Transverse colon (tissue), 4 donors: ENCODE measurements at regions not wholly inside any gene's neighbourhood (a gene's known extent, or its start where the extent isn't known, plus 50 kb on each side); places are given as distances from the start of the nearest gene placed in this dataset.

Experiments used
- DNase-seq: peaks from one replicate; pipeline ENCODE4 v3.0.0-alpha.2; 2019
- H3K27ac ChIP-seq, 4 donors: fragments of 200-600 bp; sonication (generic); 2 replicates each; pipeline ENCODE4 v1.5.1; 2016 to 2018; ENCODE audit warnings: inconsistent platforms in 4 of 4
- H3K27me3 ChIP-seq: fragments of 200-600 bp; sonication (generic); 2 replicates; pipeline ENCODE4 v1.5.1; 2017; ENCODE audit warnings: inconsistent platforms
- H3K36me3 ChIP-seq, 4 donors: fragments of 200-600 bp; sonication (generic); 2 replicates each; pipeline ENCODE4 v1.5.1; 2017 to 2019; ENCODE audit warnings: inconsistent platforms in 4 of 4
- H3K4me1 ChIP-seq, 4 donors: fragments of 200-600 bp; sonication (generic); 2 replicates each; pipeline ENCODE4 v1.5.1; 2017 to 2020; ENCODE audit warnings: inconsistent platforms in 4 of 4
- H3K4me3 ChIP-seq, 4 donors: fragments of 200-600 bp; sonication (generic); 1 replicate in 1 of 4; 2 replicates in 3 of 4; pipeline versions ENCODE4 v1.5.1 to v1.6.1; 2017 to 2019; ENCODE audit warnings: inconsistent platforms in 4 of 4
- H3K9me3 ChIP-seq, 2 donors: fragments of 200-600 bp; sonication (generic); 2 replicates each; pipeline ENCODE4 v1.5.1; 2017 to 2019; ENCODE audit warnings: inconsistent platforms in 2 of 2
- CTCF ChIP-seq, 5 experiments: fragments of 200-600 bp in 3 of 5; fragments of 450-650 bp in 2 of 5; sonication (generic) in 3 of 5; IDR thresholded peaks; 1 replicate in 2 of 5; 2 replicates in 3 of 5; pipeline ENCODE4 v1.5.1; 2016 to 2017; ENCODE audit warnings: antibody characterized with exemption in 5 of 5, inconsistent platforms in 3 of 5, mild to moderate bottlenecking in 2 of 5, moderate library complexity in 1 of 5
- EP300 ChIP-seq: sonication (generic); formaldehyde crosslinking; IDR thresholded peaks from one replicate; pipeline ENCODE4 v1.6.1; 2017; ENCODE audit warnings: antibody characterized with exemption, low read depth
- POLR2A ChIP-seq: fragments of 450-650 bp; IDR thresholded peaks from one replicate; pipeline ENCODE4 v1.6.1; 2016; ENCODE audit warnings: antibody characterized with exemption, mild to moderate bottlenecking, moderate library complexity
- POLR2AphosphoS5 ChIP-seq, 3 donors: sonication (generic); formaldehyde crosslinking; IDR thresholded peaks; one replicate each; pipeline ENCODE4 v1.6.1; 2016; ENCODE audit warnings: antibody characterized with exemption in 3 of 3
- WGBS, 2 donors: methylation state at CpG; one replicate each; pipeline ENCODE4 v1.1.5; 2018; ENCODE audit warnings: low coverage in 1 of 2; 5-methylcytosine and 5-hydroxymethylcytosine counted together
- in situ Hi-C, 4 donors: fragments of 200-750 bp; cut with MboI; loops; one replicate each; pipeline versions ENCODE4 v1.15.0 to v1.15.1; 2017; ENCODE audit warnings: low sequenced_read_pairs in 3 of 4, low pct_ligation_motif_present in 1 of 4, low pct_unique_long_range_greater_than_20kb in 1 of 4
- intact Hi-C: fragments of 100-400 bp; cut with DNase I; formaldehyde crosslinking; loops from one replicate; pipeline ENCODE4 v1.15.1; 2023; ENCODE audit warnings: low total_unique reads

- Histone ChIP-seq H3K27ac (peak overlapping the region; percentile 38 to 70 (median 52)), H3K9me3 (no peaks in the 10 kb centered on the region), H3K27me3 (no peaks in the 10 kb centered on the region), H3K4me3 (no peak overlapping the region), H3K36me3 (no peaks in the 10 kb centered on the region), H3K4me1 (peaks cover 0 to 26% (median 2%) of the 10 kb centered on the region in 4 donors)
- in situ Hi-C loops: no loop called here
- intact Hi-C loops: loop anchor here (10.0 kb wide), 1 partner anchor 100 kb away; the partner anchor contains the start of gene CITED2
- 85 to 100% methylated on average over 2 to 5 of the region's 5 CpGs for WGBS, 2 donors
- DNase-seq: no peak
- TF ChIP-seq POLR2A (no peak), CTCF (IDR thresholded peaks at IDR 0.05) (no peak), POLR2AphosphoS5 (IDR thresholded peaks at IDR 0.05) (no peak), EP300 (no peak)
Measured at GRCh38 chr6:139475241-139475640, 100.8 kb upstream of the CITED2 start.

- peak; percentile 11 for DNase-seq
- no peaks in the 10 kb centered on the region for H3K9me3 ChIP-seq
- peaks cover 0 to 26% (median 2%) of the 10 kb centered on the region in 4 donors for H3K4me1 ChIP-seq
- TF ChIP-seq CTCF (IDR thresholded peaks at IDR 0.05) (no peak), POLR2AphosphoS5 (IDR thresholded peaks at IDR 0.05) (peak in 1 of 3 donors; percentile 15)
- in situ Hi-C loops: no loop called here
- H3K36me3 ChIP-seq: no peaks in the 10 kb centered on the region
- intact Hi-C loops: loop anchor here (10.0 kb wide), 1 partner anchor 100 kb away; the partner anchor contains the start of gene CITED2
- H3K4me3 ChIP-seq: no peak overlapping the region
- 42 to 49% methylated on average over 5 to 7 of the region's 7 CpGs for WGBS, 2 donors
- H3K27me3 ChIP-seq: no peaks in the 10 kb centered on the region
- peak overlapping the region; percentile 60 to 70 (median 64) for H3K27ac ChIP-seq
Measured at GRCh38 chr6:139474145-139475108, 100.0 kb upstream of the CITED2 start.

- 43 to 58% methylated on average over 2 of the region's 2 CpGs for WGBS, 2 donors
- in situ Hi-C loops: no loop called here
- peak overlapping the region; percentile 60 to 70 (median 64) for H3K27ac ChIP-seq
Measured at GRCh38 chr6:139473731-139474130, 99.3 kb upstream of the CITED2 start.

More at GRCh38 chr6:139473731-139474130, 99.3 kb upstream of the CITED2 start:
- no peak for DNase-seq
- no peaks in the 10 kb centered on the region for H3K36me3 ChIP-seq
- no peak overlapping the region for H3K4me3 ChIP-seq
- H3K4me1 ChIP-seq: peaks cover 0 to 26% (median 2%) of the 10 kb centered on the region in 4 donors
- TF ChIP-seq POLR2AphosphoS5 (IDR thresholded peaks at IDR 0.05): no peak
- no peak for TF ChIP-seq CTCF (IDR thresholded peaks at IDR 0.05)
- no peak for TF ChIP-seq POLR2A
- no peak for TF ChIP-seq EP300
- no peaks in the 10 kb centered on the region for H3K9me3 ChIP-seq
- intact Hi-C loops: loop anchor here (10.0 kb wide), 1 partner anchor 99 kb away; the partner anchor contains the start of gene CITED2
- H3K27me3 ChIP-seq: no peaks in the 10 kb centered on the region
